Type B pancreatic cell (in vitro differentiated cells): ENCODE measurements at regions not wholly inside any gene's neighbourhood (a gene's known extent, or its start where the extent isn't known, plus 50 kb on each side); places are given as distances from the start of the nearest gene placed in this dataset.

ENCODE experiments used
- DNase-seq: peaks from one replicate; pipeline ENCODE4 v3.0.0; 2021; ENCODE audit warnings: mixed read lengths; ENCODE audit not compliant: unreplicated experiment; ENCODE audit errors: extremely low spot score
- H3K27ac Mint-ChIP-seq: 2 replicates; pipeline ENCODE4 v1.8.0; 2021; ENCODE audit warnings: mild to moderate bottlenecking, mixed read lengths
- H3K27me3 Mint-ChIP-seq: 2 replicates; pipeline ENCODE4 v1.8.0; 2021; ENCODE audit warnings: mixed read lengths
- H3K36me3 Mint-ChIP-seq: 2 replicates; pipeline ENCODE4 v1.8.0; 2021; ENCODE audit warnings: mixed read lengths
- H3K4me1 Mint-ChIP-seq: one replicate; pipeline ENCODE4 v1.8.0; 2021; ENCODE audit warnings: mixed read lengths; ENCODE audit not compliant: unreplicated experiment
- H3K4me3 Mint-ChIP-seq: 2 replicates; pipeline ENCODE4 v1.8.0; 2021; ENCODE audit warnings: mild to moderate bottlenecking, mixed read lengths
- H3K9me3 Mint-ChIP-seq: 2 replicates; pipeline ENCODE4 v1.8.0; 2021; ENCODE audit warnings: mixed read lengths
- CTCF ChIP-seq: fragments of 200-600 bp; sonication (generic); conservative IDR thresholded peaks from 2 replicates; pipeline ENCODE4 v1.5.0; 2021; ENCODE audit warnings: antibody characterized with exemption, mild to moderate bottlenecking

GRCh38 chr2:199100326-199101110 is 357.2 kb downstream of the SATB2 start:
- no peak for TF ChIP-seq CTCF
- DNase-seq = no peak
- H3K36me3 Mint-ChIP-seq = no peaks in the 10 kb centered on the region
- H3K4me1 Mint-ChIP-seq = peaks cover 10% of the 10 kb centered on the region
- no peaks in the 10 kb centered on the region for H3K27me3 Mint-ChIP-seq
- H3K27ac Mint-ChIP-seq = no peak overlapping the region
- H3K4me3 Mint-ChIP-seq = no peak overlapping the region
- H3K9me3 Mint-ChIP-seq = no peaks in the 10 kb centered on the region

- TF ChIP-seq CTCF = no peak
- no peak for DNase-seq
- Mint-ChIP-seq H3K4me1 (no peaks in the 10 kb centered on the region), H3K4me3 (no peak overlapping the region), H3K27me3 (no peaks in the 10 kb centered on the region), H3K9me3 (no peaks in the 10 kb centered on the region), H3K27ac (no peak overlapping the region), H3K36me3 (no peaks in the 10 kb centered on the region)
Observed at GRCh38 chr2:199092419-199092818, 365.3 kb downstream of the SATB2 start.

GRCh38 chr2:199085261-199085660 is 372.5 kb downstream of the SATB2 start:
- no peak for TF ChIP-seq CTCF
- Mint-ChIP-seq H3K36me3 (no peaks in the 10 kb centered on the region), H3K9me3 (no peaks in the 10 kb centered on the region), H3K4me1 (no peaks in the 10 kb centered on the region), H3K27me3 (no peaks in the 10 kb centered on the region), H3K27ac (no peak overlapping the region), H3K4me3 (no peak overlapping the region)
- no peak for DNase-seq

GRCh38 chr2:199070322-199070949 is 387.3 kb downstream of the SATB2 start:
- no peak for DNase-seq
- Mint-ChIP-seq H3K4me3 (no peak overlapping the region), H3K4me1 (no peaks in the 10 kb centered on the region), H3K9me3 (no peaks in the 10 kb centered on the region), H3K27me3 (no peaks in the 10 kb centered on the region), H3K36me3 (no peaks in the 10 kb centered on the region), H3K27ac (no peak overlapping the region)
- no peak for TF ChIP-seq CTCF

GRCh38 chr2:199064201-199064600 is 393.5 kb downstream of the SATB2 start:
- no peaks in the 10 kb centered on the region for H3K27me3 Mint-ChIP-seq
- H3K36me3 Mint-ChIP-seq = no peaks in the 10 kb centered on the region

More at GRCh38 chr2:199064201-199064600, 393.5 kb downstream of the SATB2 start:
- Mint-ChIP-seq H3K4me3 (no peak overlapping the region), H3K4me1 (no peaks in the 10 kb centered on the region), H3K27ac (no peak overlapping the region), H3K9me3 (peaks cover 5% of the 10 kb centered on the region)
- TF ChIP-seq CTCF = no peak
- no peak for DNase-seq
